WERI-Rb-1 (cell line): ENCODE measurements at regions not wholly inside any gene's neighbourhood (a gene's known extent, or its start where the extent isn't known, plus 50 kb on each side); places are given as distances from the start of the nearest gene placed in this dataset.

Experiments used
- DNase-seq: peaks from one replicate; pipeline ENCODE4 v3.0.0-alpha.2; 2020
- H3K27ac ChIP-seq: fragments of 250-450 bp; sonication (Bioruptor Pico); 2 replicates; pipeline ENCODE4 v1.5.1; 2020; ENCODE audit warnings: mild to moderate bottlenecking, moderate library complexity
- H3K27me3 ChIP-seq: fragments of 250-450 bp; sonication (Bioruptor Pico); 2 replicates; pipeline ENCODE4 v1.5.1; 2021; ENCODE audit warnings: mild to moderate bottlenecking, low read depth, moderate library complexity; ENCODE audit not compliant: insufficient read depth, severe bottlenecking
- H3K36me3 ChIP-seq: fragments of 250-450 bp; sonication (Bioruptor Pico); 2 replicates; pipeline ENCODE4 v1.5.1; 2020; ENCODE audit warnings: mild to moderate bottlenecking, moderate library complexity
- H3K4me3 ChIP-seq: 2 replicates; pipeline ENCODE4 v1.5.1; 2011; ENCODE audit warnings: low read depth, mild to moderate bottlenecking, control low read depth, low read length
- H3K9me3 ChIP-seq: fragments of 250-450 bp; sonication (Bioruptor Pico); 2 replicates; pipeline ENCODE4 v1.5.1; 2021; ENCODE audit warnings: mild to moderate bottlenecking, moderate library complexity; ENCODE audit not compliant: severe bottlenecking
- CTCF ChIP-seq: IDR thresholded peaks from 2 replicates; pipeline ENCODE4 v1.5.1; 2011; ENCODE audit warnings: low read depth, mild to moderate bottlenecking, control low read depth, inconsistent platforms, low read length

DNA sequence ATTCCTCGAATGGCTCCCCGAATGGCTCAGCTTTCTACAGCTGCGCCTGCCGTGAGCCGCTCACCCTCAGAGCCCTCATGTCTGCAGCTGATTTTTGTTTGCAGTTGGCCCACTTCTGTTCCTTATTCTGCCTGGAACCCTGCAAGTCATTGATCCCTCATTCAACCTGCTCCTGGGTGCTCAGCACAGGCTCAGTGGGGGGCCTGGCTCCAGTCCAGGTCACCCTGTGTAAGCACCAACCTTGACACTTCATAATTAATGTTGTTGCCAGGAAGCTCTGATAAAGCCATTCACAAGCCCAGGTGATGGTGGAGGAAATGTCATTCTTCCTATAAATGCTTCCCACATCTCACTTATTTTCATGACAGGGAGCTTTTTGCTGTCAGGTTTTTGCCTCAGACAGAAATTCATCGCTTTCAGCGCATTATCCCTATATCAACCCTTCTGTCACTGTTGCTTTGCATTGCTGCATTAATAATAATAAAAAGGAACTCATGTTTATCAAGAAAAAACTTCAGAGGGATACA, 85.7 kb downstream of the F11 start:
- H3K27me3 ChIP-seq = peaks cover 98% of the 10 kb centered on the region
- H3K36me3 ChIP-seq = no peaks in the 10 kb centered on the region
- DNase-seq = no peak
- no peak overlapping the region for H3K4me3 ChIP-seq
- H3K27ac ChIP-seq = no peak overlapping the region
- TF ChIP-seq CTCF = no peak
- peaks cover 8% of the 10 kb centered on the region for H3K9me3 ChIP-seq

GRCh38 chr4:186348433-186348832, 82.4 kb downstream of the F11 start:
- Histone ChIP-seq H3K36me3 (no peaks in the 10 kb centered on the region), H3K27me3 (peaks cover 99% of the 10 kb centered on the region), H3K9me3 (peaks cover 8% of the 10 kb centered on the region), H3K27ac (no peak overlapping the region), H3K4me3 (no peak overlapping the region)
- DNase-seq = no peak
- no peak for TF ChIP-seq CTCF

DNA sequence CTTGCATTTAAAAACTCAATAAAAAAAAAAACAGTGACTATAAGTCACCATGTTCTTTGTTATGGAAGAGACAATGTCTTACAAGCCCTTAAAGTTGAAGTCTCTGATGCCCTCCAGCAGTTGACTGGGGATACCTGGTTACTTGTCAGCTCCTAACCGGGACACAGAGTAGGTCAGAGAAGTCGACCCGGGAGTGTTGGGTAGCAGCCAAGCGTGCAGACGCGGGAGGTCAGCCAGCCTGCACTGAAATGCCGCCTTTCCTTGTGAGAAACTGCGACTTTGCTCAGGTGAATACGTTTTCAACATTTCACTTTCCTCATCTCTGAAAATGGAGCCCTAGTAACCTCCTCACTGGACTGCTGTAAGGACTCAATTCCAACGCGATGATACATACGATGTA, 81.8 kb downstream of the F11 start:
- no peak for TF ChIP-seq CTCF
- no peak for DNase-seq
- Histone ChIP-seq H3K27me3 (peaks cover 98% of the 10 kb centered on the region), H3K27ac (no peak overlapping the region), H3K4me3 (no peak overlapping the region), H3K9me3 (peaks cover 8% of the 10 kb centered on the region), H3K36me3 (no peaks in the 10 kb centered on the region)

- Histone ChIP-seq H3K9me3 (peaks cover 8% of the 10 kb centered on the region), H3K36me3 (no peaks in the 10 kb centered on the region), H3K27me3 (peaks cover 96% of the 10 kb centered on the region), H3K27ac (no peak overlapping the region), H3K4me3 (no peak overlapping the region)
- TF ChIP-seq CTCF = no peak
- DNase-seq = no peak
Measured at GRCh38 chr4:186345184-186345583, 79.2 kb downstream of the F11 start.

DNA sequence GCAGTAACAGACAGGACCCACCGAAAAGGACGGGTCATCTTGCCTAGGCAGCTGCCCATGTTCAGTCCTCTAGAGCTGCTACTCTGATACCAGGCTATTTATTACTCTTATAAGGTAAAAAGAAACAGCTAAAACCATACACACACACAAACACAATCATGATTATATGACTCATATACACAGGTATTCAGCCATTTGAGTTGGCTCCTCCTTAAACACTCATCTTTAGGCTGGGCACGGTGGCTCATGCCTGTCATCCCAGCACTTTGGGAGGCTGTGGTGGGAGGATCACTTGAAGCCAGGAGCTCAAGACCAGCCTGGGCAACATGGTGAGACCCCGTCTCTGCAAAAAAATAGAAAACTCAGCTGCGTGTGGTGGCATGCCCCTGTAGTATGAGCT, 76.6 kb downstream of the F11 start:
- no peak overlapping the region for H3K4me3 ChIP-seq
- no peak for TF ChIP-seq CTCF
- H3K27ac ChIP-seq = no peak overlapping the region
- peaks cover 4% of the 10 kb centered on the region for H3K9me3 ChIP-seq
- no peak for DNase-seq
- H3K36me3 ChIP-seq = no peaks in the 10 kb centered on the region
- H3K27me3 ChIP-seq = peaks cover 94% of the 10 kb centered on the region

GRCh38 chr4:186341655-186342054, 75.7 kb downstream of the F11 start:
- no peaks in the 10 kb centered on the region for H3K36me3 ChIP-seq
- DNase-seq = no peak
- TF ChIP-seq CTCF = no peak
- H3K27ac ChIP-seq = no peak overlapping the region
- peaks cover 94% of the 10 kb centered on the region for H3K27me3 ChIP-seq
- H3K9me3 ChIP-seq = peaks cover 4% of the 10 kb centered on the region
- no peak overlapping the region for H3K4me3 ChIP-seq
